Lower leg skin (tissue), 4 donors: ENCODE measurements at regions not wholly inside any gene's neighbourhood (a gene's known extent, or its start where the extent isn't known, plus 50 kb on each side); places are given as distances from the start of the nearest gene placed in this dataset.
A peak's percentile ranks its signal among the peaks of the same experiment; 100 is the strongest.

ENCODE experiments used
- DNase-seq, 2 donors: peaks; one replicate each; pipeline ENCODE4 v3.0.0-alpha.2; 2019; ENCODE audit warnings: low spot score in 2 of 2
- H3K4me3 ChIP-seq: fragments of 200-600 bp; sonication (generic); 2 replicates; pipeline ENCODE4 v1.5.1; 2017; ENCODE audit warnings: mild to moderate bottlenecking, low read depth; ENCODE audit not compliant: poor library complexity, severe bottlenecking
- CTCF ChIP-seq, 3 donors: fragments of 450-650 bp; IDR thresholded peaks; one replicate each; pipeline ENCODE4 v1.5.1; 2016; ENCODE audit warnings: antibody characterized with exemption in 3 of 3, mild to moderate bottlenecking in 3 of 3, moderate library complexity in 2 of 3
- POLR2A ChIP-seq, 2 donors: fragments of 450-650 bp; IDR thresholded peaks; one replicate each; pipeline ENCODE4 v1.6.1; 2016 to 2017; ENCODE audit warnings: antibody characterized with exemption in 2 of 2, mild to moderate bottlenecking in 1 of 2, moderate library complexity in 1 of 2
- WGBS, 2 donors: methylation state at CpG; one replicate each; pipeline ENCODE4 v1.1.5; 2018; 5-methylcytosine and 5-hydroxymethylcytosine counted together
- intact Hi-C: fragments of 100-400 bp; cut with DNase I; formaldehyde crosslinking; loops from one replicate; pipeline ENCODE4 v1.15.0; 2023; ENCODE audit warnings: low total_unique reads

GRCh38 chr14:99066378-99066777 is 205.6 kb downstream of the BCL11B start:
- WGBS, 2 donors, result 47 to 71% methylated on average over 13 to 23 of the region's 23 CpGs
- peak in 1 of 2 donors; percentile 81 for DNase-seq

GRCh38 chr14:99067141-99067920 is 204.7 kb downstream of the BCL11B start:
- intact Hi-C loops, result no loop called here
- TF ChIP-seq CTCF (IDR thresholded peaks at IDR 0.05) (no peak), POLR2A (IDR thresholded peaks at IDR 0.05) (no peak)
- H3K4me3 ChIP-seq, result no peak overlapping the region
- WGBS, 2 donors, result 100% methylated on average over 1 of the region's 2 CpGs
- DNase-seq, result peak in 1 of 2 donors; percentile 82

More at GRCh38 chr14:99066378-99066777, 205.6 kb downstream of the BCL11B start:
- H3K4me3 ChIP-seq, result no peak overlapping the region
- intact Hi-C loops, result no loop called here
- TF ChIP-seq CTCF (IDR thresholded peaks at IDR 0.05), result no peak
- TF ChIP-seq POLR2A (IDR thresholded peaks at IDR 0.05), result no peak

DNA sequence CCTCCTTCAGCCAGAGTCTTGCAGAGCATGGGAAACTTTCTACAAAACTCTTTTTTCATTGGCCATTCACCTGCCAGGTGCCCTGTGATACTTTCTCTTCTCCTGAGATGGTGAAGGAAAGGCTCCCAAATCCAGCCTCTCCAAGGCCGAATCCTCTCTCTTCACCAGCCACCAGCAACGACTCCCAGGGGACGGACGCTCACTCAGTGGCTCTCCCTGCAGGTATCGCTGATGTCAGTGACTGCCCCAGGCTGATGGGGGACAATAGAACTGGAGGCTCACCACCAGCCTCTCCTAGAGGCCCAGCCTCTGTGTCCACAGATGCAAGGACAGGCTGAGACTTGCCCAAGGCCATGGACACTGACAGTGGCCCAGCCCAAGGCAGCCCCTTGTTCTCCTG is 204.1 kb downstream of the BCL11B start:
- no peak for DNase-seq
- intact Hi-C loops, result no loop called here
- TF ChIP-seq POLR2A (IDR thresholded peaks at IDR 0.05) (no peak), CTCF (IDR thresholded peaks at IDR 0.05) (no peak)
- 95 to 98% methylated on average over 5 of the region's 5 CpGs for WGBS, 2 donors
- H3K4me3 ChIP-seq, result no peak overlapping the region

GRCh38 chr14:99069946-99070345 is 202.1 kb downstream of the BCL11B start:
- DNase-seq, result peak in 1 of 2 donors; percentile 74
- H3K4me3 ChIP-seq, result no peak overlapping the region
- intact Hi-C loops, result no loop called here
- WGBS, 2 donors, result 71 to 90% methylated on average over 3 of the region's 3 CpGs
- TF ChIP-seq CTCF (IDR thresholded peaks at IDR 0.05) (no peak), POLR2A (IDR thresholded peaks at IDR 0.05) (no peak)

GRCh38 chr14:99072433-99072832 is 199.6 kb downstream of the BCL11B start:
- peak; percentile 7 to 69 for DNase-seq
- intact Hi-C loops, result no loop called here
- WGBS, 2 donors, result 94% methylated on average over 12 of the region's 12 CpGs
- H3K4me3 ChIP-seq, result no peak overlapping the region
- TF ChIP-seq CTCF (IDR thresholded peaks at IDR 0.05), result no peak
- no peak for TF ChIP-seq POLR2A (IDR thresholded peaks at IDR 0.05)

GRCh38 chr14:99072956-99073355 is 199.0 kb downstream of the BCL11B start:
- 84 to 95% methylated on average over 6 of the region's 6 CpGs for WGBS, 2 donors

More at GRCh38 chr14:99072956-99073355, 199.0 kb downstream of the BCL11B start:
- intact Hi-C loops, result no loop called here
- H3K4me3 ChIP-seq, result no peak overlapping the region
- TF ChIP-seq CTCF (IDR thresholded peaks at IDR 0.05), result no peak
- no peak for TF ChIP-seq POLR2A (IDR thresholded peaks at IDR 0.05)
- peak; percentile 3 to 67 for DNase-seq
